Central memory CD8-positive, alpha-beta T cell (primary cell): ENCODE measurements at regions not wholly inside any gene's neighbourhood (a gene's known extent, or its start where the extent isn't known, plus 50 kb on each side); places are given as distances from the start of the nearest gene placed in this dataset.

Source experiments
- ATAC-seq: fragments of 150-1000 bp; cut with Tn5 transposase; replicated peaks from 2 replicates; pipeline ENCODE4 v1.10.0; 2022; ENCODE audit warnings: mild to moderate bottlenecking, moderate FRiP score, moderate number of reproducible peaks; ENCODE audit not compliant: poor library complexity, severe bottlenecking; ENCODE audit errors: extremely low read depth
- DNase-seq, 2 donors: peaks; one replicate each; pipeline ENCODE4 v3.0.0; 2021; ENCODE audit warnings: low spot score in 2 of 2
- H3K27ac Mint-ChIP-seq: one replicate; pipeline ENCODE4 v1.8.0; 2022; ENCODE audit warnings: low read depth, mild to moderate bottlenecking, moderate library complexity, mixed read lengths
- H3K27me3 Mint-ChIP-seq: one replicate; pipeline ENCODE4 v1.8.0; 2022; ENCODE audit warnings: mixed read lengths
- H3K36me3 Mint-ChIP-seq: one replicate; pipeline ENCODE4 v1.8.0; 2022; ENCODE audit warnings: mild to moderate bottlenecking, moderate library complexity, mixed read lengths; ENCODE audit not compliant: insufficient read depth
- H3K4me1 Mint-ChIP-seq: one replicate; pipeline ENCODE4 v1.8.0; 2022; ENCODE audit warnings: mixed read lengths
- H3K4me3 Mint-ChIP-seq: one replicate; pipeline ENCODE4 v1.8.0; 2022; ENCODE audit warnings: mild to moderate bottlenecking, moderate library complexity, mixed read lengths
- H3K9me3 Mint-ChIP-seq: one replicate; pipeline ENCODE4 v1.8.0; 2022; ENCODE audit warnings: mixed read lengths

DNA sequence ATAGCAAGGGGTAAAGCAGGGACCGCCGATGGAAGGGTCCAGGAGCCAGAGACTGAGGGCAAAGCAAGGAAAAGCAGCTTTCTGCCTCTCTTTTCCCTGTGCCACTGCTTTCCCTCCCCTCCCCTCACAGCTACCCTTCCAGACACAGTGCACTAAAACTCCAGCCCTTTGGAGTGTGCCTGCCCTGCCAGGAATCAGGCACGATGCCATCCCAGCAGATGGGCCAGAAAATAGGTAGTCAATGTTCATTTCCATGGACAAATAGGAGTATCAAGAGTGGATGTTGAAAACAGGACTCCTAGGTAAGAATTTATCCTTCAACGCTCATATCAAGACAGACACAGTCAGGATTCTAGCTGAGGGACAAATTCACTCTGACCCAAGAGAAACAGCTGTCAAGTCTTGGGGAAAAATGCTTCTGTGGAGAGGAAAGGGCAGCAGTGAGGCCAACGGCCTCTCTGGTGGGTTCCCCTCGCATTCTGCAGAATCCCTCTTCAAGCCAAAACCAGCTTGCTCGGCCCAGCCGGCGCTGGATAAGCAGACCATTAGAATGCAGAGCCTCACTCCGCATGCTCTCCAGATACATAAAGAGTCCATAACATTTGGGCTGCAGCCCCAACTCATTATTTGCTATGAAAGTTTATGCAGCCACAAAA, 138.0 kb downstream of the CAAP1 start:
- DNase-seq: no peak
- Mint-ChIP-seq H3K27me3 (peaks cover 11% of the 10 kb centered on the region), H3K36me3 (no peaks in the 10 kb centered on the region), H3K9me3 (no peaks in the 10 kb centered on the region), H3K4me3 (no peak overlapping the region), H3K27ac (no peak overlapping the region), H3K4me1 (no peaks in the 10 kb centered on the region)
- ATAC-seq: no peak

GRCh38 chr9:26753971-26754370, 138.6 kb downstream of the CAAP1 start:
- Mint-ChIP-seq H3K27ac (no peak overlapping the region), H3K36me3 (no peaks in the 10 kb centered on the region), H3K9me3 (no peaks in the 10 kb centered on the region), H3K27me3 (peaks cover 11% of the 10 kb centered on the region), H3K4me1 (no peaks in the 10 kb centered on the region), H3K4me3 (no peak overlapping the region)
- no peak for ATAC-seq
- no peak for DNase-seq

- H3K4me1 Mint-ChIP-seq: no peaks in the 10 kb centered on the region
- no peak overlapping the region for H3K4me3 Mint-ChIP-seq
- H3K27ac Mint-ChIP-seq: no peak overlapping the region
- H3K36me3 Mint-ChIP-seq: no peaks in the 10 kb centered on the region
- ATAC-seq (no peak), DNase-seq (no peak)
- H3K9me3 Mint-ChIP-seq: no peaks in the 10 kb centered on the region
- no peaks in the 10 kb centered on the region for H3K27me3 Mint-ChIP-seq
Observed at GRCh38 chr9:26750162-26750561, 142.4 kb downstream of the CAAP1 start.

DNA sequence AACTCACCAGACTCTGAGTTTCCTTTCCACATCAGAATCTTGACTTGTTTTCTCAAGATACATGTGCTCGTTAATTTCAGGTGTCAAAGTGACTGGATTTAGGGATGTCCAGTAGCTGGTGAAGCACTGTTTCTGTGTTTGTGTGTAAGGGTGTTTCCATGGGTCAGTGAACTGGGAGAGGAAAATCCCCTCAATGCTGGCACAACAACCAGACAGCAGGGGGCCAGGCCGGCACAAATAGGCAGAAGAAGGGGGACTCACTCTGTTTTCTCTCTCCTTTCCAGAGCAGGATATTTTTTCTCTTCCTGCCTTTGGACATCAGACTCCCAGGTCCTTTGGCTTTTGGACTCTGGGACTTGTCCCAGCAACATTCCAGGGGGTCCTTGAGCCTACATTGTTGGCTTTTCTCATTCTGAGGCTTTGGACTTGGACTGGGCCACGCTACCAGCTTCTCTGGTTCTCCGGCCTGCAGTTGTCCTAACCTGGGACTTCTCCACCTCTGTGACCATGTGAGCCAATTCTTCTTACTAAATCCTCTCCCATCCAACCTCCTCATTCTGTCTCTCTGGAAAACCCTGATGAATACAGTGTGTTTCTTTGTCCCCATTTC, 144.0 kb downstream of the CAAP1 start:
- Mint-ChIP-seq H3K27me3 (no peaks in the 10 kb centered on the region), H3K4me1 (no peaks in the 10 kb centered on the region), H3K4me3 (no peak overlapping the region), H3K9me3 (no peaks in the 10 kb centered on the region), H3K36me3 (no peaks in the 10 kb centered on the region), H3K27ac (no peak overlapping the region)
- DNase-seq (no peak), ATAC-seq (no peak)

DNA sequence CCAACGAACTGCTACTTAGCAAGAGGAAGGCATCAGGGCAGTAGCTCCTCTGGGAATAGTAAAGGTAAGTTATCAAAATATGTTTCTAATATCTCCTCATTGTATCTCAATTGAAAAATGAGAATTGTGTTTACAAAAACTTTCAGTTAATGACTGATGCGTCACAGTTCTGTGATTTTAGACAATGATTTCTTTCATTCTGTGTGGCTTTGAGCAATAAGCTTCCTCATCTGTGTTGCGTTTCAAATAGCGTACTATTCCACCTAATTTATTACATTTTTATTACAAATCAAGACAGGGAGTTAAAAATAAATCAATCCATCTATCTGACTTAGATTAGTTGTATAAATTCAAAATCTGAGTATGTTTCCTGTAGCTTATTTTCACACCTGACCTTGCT, 145.0 kb downstream of the CAAP1 start:
- Mint-ChIP-seq H3K9me3 (no peaks in the 10 kb centered on the region), H3K4me3 (no peak overlapping the region), H3K27me3 (no peaks in the 10 kb centered on the region), H3K4me1 (no peaks in the 10 kb centered on the region), H3K36me3 (no peaks in the 10 kb centered on the region), H3K27ac (no peak overlapping the region)
- ATAC-seq (no peak), DNase-seq (no peak)

GRCh38 chr9:26746357-26747072, 146.1 kb downstream of the CAAP1 start:
- no peak overlapping the region for H3K27ac Mint-ChIP-seq
- no peaks in the 10 kb centered on the region for H3K27me3 Mint-ChIP-seq
- no peaks in the 10 kb centered on the region for H3K4me1 Mint-ChIP-seq
- ATAC-seq (no peak), DNase-seq (no peak)
- no peaks in the 10 kb centered on the region for H3K36me3 Mint-ChIP-seq
- no peaks in the 10 kb centered on the region for H3K9me3 Mint-ChIP-seq
- H3K4me3 Mint-ChIP-seq: no peak overlapping the region

DNA sequence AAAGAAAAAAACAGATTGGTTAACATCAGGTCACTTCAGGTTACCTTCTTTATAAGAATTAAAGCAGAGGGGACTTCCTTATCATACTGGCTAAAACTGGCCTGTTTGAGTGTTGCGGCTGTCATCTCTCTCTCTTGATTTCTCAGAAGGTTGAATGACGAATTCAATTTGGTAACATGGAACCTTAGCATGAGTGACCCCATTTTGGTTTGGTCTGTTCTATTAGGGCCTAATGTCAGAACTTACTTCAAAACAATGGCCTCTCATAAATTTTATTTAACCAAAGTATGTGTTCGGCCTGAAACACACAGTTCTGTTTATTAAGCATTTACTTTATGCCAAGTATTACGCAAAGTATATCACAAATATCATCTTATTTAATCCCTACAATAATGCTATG, 147.5 kb downstream of the CAAP1 start:
- ATAC-seq: no peak
- Mint-ChIP-seq H3K9me3 (no peaks in the 10 kb centered on the region), H3K36me3 (no peaks in the 10 kb centered on the region)

GRCh38 chr9:26744191-26744965, 148.2 kb downstream of the CAAP1 start:
- no peak for ATAC-seq
- Mint-ChIP-seq H3K27ac (no peak overlapping the region), H3K4me3 (no peak overlapping the region), H3K27me3 (peaks cover 10% of the 10 kb centered on the region), H3K4me1 (no peaks in the 10 kb centered on the region), H3K9me3 (no peaks in the 10 kb centered on the region), H3K36me3 (no peaks in the 10 kb centered on the region)
- no peak for DNase-seq

More for the DNA sequence above, 147.5 kb downstream of the CAAP1 start:
- Mint-ChIP-seq H3K4me3 (no peak overlapping the region), H3K27me3 (peaks cover 3% of the 10 kb centered on the region), H3K4me1 (no peaks in the 10 kb centered on the region), H3K27ac (no peak overlapping the region)
- DNase-seq: no peak

DNA sequence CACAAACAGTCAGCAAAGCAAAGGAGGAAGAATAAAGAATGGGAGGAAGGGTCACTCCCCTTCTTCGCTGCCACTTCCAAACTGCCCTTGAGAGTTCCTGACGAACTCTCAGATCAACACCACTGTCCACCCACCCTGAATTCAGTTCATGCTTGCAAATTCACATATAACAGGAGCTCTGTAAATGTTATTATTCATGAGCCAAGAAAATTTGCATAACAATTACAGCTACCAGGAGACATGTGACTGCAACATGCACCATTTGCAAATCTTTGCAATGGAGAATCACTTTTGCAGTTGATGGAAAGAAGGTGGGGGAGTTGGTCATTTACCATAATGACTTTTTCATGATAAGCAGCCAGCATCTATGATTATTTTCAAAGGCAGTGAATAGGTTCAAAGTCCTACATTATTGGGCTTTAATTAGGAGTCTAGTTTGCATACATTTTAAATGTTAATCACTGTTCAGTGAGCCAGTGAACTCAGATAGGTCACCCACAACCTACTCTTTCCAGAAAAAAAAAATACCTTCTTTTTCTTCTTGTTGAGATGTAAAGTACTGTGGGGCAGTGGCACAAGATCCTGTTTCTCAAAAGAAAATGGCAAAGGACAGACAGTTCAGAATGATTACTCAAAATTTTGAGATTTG, 149.7 kb downstream of the CAAP1 start:
- no peak for DNase-seq
- Mint-ChIP-seq H3K4me1 (no peaks in the 10 kb centered on the region), H3K9me3 (no peaks in the 10 kb centered on the region), H3K36me3 (no peaks in the 10 kb centered on the region), H3K27ac (no peak overlapping the region), H3K27me3 (peaks cover 25% of the 10 kb centered on the region), H3K4me3 (no peak overlapping the region)
- ATAC-seq: no peak

DNA sequence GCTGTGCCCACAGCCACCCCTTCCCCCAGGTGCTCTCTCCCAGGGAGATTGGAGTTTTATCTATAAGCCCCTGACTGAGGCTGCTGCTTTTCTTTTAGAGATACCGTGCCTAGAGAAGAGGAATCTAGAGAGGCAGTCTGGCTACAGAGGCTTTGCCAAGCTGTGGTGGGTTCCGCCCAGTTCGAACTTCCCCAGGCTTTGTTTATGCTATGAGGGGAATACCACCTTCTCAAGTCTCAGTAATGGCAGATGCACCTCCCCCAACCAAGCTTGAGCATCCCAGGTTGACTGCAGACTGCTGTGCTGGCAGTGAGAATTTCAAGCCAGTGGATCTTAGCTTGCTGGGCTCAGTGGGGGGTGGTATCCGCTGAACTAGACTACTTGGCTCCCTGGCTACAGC, 157.4 kb downstream of the CAAP1 start:
- H3K27ac Mint-ChIP-seq: no peak overlapping the region
- DNase-seq: no peak
- H3K4me1 Mint-ChIP-seq: no peaks in the 10 kb centered on the region
- H3K9me3 Mint-ChIP-seq: peaks cover 14% of the 10 kb centered on the region
- no peaks in the 10 kb centered on the region for H3K36me3 Mint-ChIP-seq
- H3K4me3 Mint-ChIP-seq: no peak overlapping the region
- peaks cover 54% of the 10 kb centered on the region for H3K27me3 Mint-ChIP-seq
- ATAC-seq: no peak

DNA sequence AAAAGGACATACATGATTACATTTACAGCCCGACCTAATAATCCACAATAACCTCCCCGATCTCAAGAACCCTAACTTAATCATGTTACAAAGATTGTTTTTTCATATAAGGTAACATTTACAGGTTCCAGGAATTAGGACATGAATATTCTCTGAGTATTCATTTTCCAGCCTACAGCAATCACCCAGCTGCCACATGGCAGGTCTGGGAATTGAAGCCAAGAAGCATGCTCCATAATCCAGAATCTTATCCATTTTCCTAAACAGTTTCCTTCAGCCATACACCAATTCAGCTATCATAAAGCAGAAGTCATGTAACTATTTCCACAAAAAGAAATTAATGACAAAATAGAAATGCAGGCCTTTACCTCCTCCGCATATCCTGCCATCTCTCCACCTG, 163.4 kb downstream of the CAAP1 start:
- peaks cover 14% of the 10 kb centered on the region for H3K9me3 Mint-ChIP-seq

DNA sequence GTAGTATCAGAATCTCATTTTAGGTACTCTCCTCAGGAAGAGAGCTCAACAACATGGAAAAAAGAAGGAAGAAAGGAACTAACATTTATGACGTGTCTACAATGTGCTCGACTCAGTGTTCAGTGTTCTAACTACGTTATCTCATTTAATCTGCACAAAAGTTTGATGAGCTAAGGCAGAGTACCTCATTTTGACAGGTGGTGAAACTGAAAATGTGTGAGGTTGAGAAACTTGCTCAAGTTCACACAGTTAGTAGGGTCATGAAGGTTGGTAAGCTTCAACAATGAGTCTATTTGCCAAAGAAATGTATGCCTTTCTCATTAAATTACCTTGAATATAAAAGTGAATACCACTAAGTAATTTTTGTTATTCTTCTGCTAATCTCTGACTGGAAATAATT, 165.1 kb downstream of the CAAP1 start:
- H3K4me1 Mint-ChIP-seq: peaks cover 7% of the 10 kb centered on the region
- H3K27me3 Mint-ChIP-seq: peaks cover 25% of the 10 kb centered on the region
- no peak overlapping the region for H3K4me3 Mint-ChIP-seq
- DNase-seq (no peak), ATAC-seq (no peak)
- H3K9me3 Mint-ChIP-seq: peaks cover 3% of the 10 kb centered on the region
- H3K36me3 Mint-ChIP-seq: no peaks in the 10 kb centered on the region
- H3K27ac Mint-ChIP-seq: no peak overlapping the region

More for the DNA sequence above, 163.4 kb downstream of the CAAP1 start:
- Mint-ChIP-seq H3K4me3 (no peak overlapping the region), H3K27ac (no peak overlapping the region), H3K27me3 (peaks cover 16% of the 10 kb centered on the region), H3K36me3 (no peaks in the 10 kb centered on the region), H3K4me1 (no peaks in the 10 kb centered on the region)
- DNase-seq: no peak
- no peak for ATAC-seq
